Omental fat pad (tissue), 3 donors: ENCODE measurements at regions not wholly inside any gene's neighbourhood (a gene's known extent, or its start where the extent isn't known, plus 50 kb on each side); places are given as distances from the start of the nearest gene placed in this dataset.

Experiments used
- ATAC-seq: fragments of 150-250 bp; one replicate; pipeline ENCODE4 v1.9.1; 2016; ENCODE audit warnings: mild to moderate bottlenecking, moderate library complexity; ENCODE audit not compliant: low FRiP score
- DNase-seq: peaks from one replicate; pipeline ENCODE4 v3.0.0-alpha.2; 2019; ENCODE audit warnings: low spot score
- CTCF ChIP-seq, 3 donors: fragments of 450-650 bp; IDR thresholded peaks; one replicate each; pipeline ENCODE4 v1.5.1; 2016 to 2017; ENCODE audit warnings: antibody characterized with exemption in 3 of 3, mild to moderate bottlenecking in 3 of 3, moderate library complexity in 2 of 3

GRCh38 chr4:177770776-177771175 is 328.5 kb upstream of the AGA start:
- TF ChIP-seq CTCF (IDR thresholded peaks at IDR 0.05) = no peak
- ATAC-seq (no peak), DNase-seq (no peak)

GRCh38 chr4:177771645-177772044 is 329.4 kb upstream of the AGA start:
- no peak for DNase-seq

GRCh38 chr4:177778623-177779022 is 336.4 kb upstream of the AGA start:
- ATAC-seq = no peak
- TF ChIP-seq CTCF (IDR thresholded peaks at IDR 0.05) = no peak
- no peak for DNase-seq

More at GRCh38 chr4:177771645-177772044, 329.4 kb upstream of the AGA start:
- no peak for ATAC-seq
- no peak for TF ChIP-seq CTCF (IDR thresholded peaks at IDR 0.05)

GRCh38 chr4:177785000-177785399 is 342.8 kb upstream of the AGA start:
- ATAC-seq (no peak), DNase-seq (no peak)
- no peak for TF ChIP-seq CTCF (IDR thresholded peaks at IDR 0.05)

GRCh38 chr4:177789610-177790009 is 347.4 kb upstream of the AGA start:
- no peak for TF ChIP-seq CTCF (IDR thresholded peaks at IDR 0.05)
- no peak for DNase-seq
- no peak for ATAC-seq

GRCh38 chr4:177791188-177791587 is 349.0 kb upstream of the AGA start:
- TF ChIP-seq CTCF (IDR thresholded peaks at IDR 0.05) = no peak
- ATAC-seq = no peak
- no peak for DNase-seq

GRCh38 chr4:177796841-177797240 is 354.6 kb upstream of the AGA start:
- DNase-seq = no peak
- ATAC-seq = no peak
- no peak for TF ChIP-seq CTCF (IDR thresholded peaks at IDR 0.05)
